NCI-H2196 (cell line): ENCODE measurements at regions not wholly inside any gene's neighbourhood (a gene's known extent, or its start where the extent isn't known, plus 50 kb on each side); places are given as distances from the start of the nearest gene placed in this dataset.
"Not testable (repeated sequence)": the region's sequence is repeated elsewhere in the genome, so short reads cannot be mapped to it uniquely, and the experiment has no call there.

Source experiments
- DNase-seq: peaks from one replicate; lab custom pipeline; 2025; ENCODE audit not compliant: unreplicated experiment; lab: John Stamatoyannopoulos, UW

DNA sequence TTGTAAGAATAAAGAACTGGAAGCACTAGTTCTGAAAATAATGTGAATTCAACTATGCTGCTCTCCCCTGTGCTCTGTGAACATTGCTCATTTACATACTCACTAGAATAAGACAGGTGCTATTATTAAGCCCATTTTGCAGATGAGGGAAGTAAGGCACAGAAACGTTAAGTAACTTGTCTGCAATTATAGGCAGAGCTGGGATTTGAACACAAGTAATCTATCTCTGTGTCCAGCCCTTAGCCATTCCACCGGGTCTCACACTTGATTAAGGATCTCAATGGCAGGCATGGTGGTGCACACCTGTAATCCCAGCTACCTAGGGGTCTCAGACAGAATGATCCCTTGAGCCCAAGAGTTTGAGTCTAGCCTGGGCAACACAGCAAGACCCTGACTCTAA lies 357.7 kb downstream of the CD83 start:
- no peak for DNase-seq

DNA sequence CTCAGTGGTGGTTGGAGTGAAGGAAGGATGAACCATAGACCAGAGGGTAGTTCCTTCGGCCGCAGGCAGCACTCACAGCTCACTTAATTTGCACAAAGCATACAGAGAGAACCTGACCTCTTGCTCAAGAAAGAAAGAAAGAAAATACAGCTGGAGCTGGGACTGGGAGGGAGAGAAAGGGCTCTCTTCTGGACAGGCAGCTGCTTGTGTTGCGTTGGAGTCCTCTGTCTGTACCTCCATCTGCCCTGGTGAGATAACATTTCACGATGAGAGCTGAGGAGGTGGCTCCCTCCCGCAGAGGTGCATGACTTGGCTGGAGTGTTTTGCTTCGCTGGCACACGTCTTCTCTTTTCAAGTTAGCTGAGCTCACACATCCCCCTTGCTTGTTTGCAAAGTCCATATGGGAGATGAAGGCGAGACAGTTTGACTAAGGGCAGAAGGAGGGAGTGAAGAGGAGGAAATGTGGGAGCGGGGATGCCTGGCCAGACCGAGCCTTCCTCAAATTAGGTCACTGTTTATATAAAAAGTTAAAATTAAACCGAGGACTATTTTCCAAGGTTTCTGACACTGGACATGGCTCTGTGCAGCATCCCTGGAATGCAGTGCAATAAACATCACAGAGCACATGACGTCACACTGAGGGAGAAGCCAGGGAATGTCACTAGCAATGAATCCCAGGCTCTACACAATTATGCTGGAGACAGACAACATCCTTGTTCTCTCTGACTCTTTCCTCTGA lies 359.4 kb downstream of the CD83 start:
- no peak for DNase-seq

DNA sequence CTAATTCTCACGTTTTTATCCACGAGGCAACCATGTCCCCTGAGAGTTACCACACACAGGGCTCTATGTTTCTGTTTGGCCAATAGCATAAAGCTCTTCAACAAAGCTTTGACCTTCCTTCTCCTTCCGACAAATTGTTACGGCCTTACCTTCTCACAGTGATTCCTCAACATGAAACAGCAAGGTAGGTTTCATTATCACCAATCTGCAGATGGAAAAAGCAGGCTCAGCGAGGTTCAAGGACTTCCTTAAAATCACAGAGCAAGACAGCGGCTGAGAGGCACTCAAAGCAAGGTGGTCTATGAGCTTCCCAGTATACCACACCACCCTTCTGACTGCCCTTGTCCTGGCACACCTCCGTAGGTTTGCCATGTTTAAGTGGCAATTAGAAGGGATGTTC lies 360.0 kb downstream of the CD83 start:
- no peak for DNase-seq

DNA sequence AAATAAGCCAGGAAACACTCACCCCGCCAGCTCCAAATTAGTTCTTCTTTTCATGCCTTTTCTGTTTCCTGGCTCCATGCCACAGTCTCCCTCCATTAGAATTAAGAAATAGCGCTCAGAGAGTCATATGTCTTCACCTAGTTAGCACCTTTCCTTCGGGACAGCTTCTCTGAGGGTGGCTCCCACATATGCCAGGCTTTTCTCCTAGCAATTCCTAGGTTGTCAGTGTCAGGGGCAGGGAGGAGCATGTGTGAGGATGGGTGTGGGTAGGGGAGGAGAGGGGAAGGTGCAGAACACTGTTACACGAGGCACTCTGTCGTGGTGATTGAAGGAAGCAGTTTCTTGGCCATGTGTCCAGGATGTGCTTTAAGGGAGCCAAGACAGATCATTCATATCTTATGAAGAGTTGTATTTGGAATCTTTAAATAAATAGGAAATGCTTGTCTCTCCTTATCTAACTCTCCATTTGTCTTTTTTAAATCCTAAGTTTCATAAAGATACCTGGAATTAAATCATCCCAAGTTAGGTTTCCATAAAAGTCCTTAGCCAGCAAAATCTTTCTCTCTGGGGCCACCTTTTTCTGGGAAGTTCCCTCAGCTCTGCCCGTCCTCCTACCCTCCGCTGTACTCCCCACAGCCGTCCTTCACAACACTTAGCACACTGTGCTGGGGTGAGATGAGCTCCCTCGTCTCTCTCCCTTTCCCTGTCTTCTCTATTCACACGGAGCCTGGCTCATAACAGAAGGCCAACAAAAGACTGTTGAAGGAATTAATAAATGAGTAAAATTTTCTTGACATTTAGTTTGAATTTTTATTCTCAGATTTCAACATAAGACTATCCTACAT lies 361.0 kb downstream of the CD83 start:
- no peak for DNase-seq

DNA sequence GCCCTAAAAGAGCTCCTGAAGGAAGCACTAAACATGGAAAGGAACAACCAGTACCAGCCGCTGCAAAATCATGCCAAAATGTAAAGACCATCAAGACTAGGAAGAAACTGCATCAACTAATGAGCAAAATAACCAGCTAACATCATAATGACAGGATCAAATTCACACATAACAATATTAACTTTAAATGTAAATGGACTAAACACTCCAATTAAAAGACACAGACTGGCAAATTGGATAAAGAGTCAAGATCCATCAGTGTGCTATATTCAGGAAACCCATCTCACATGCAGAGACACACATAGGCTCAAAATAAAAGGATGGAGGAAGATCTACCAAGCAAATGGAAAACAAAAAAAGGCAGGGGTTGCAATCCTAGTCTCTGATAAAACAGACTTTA lies 364.4 kb downstream of the CD83 start:
- DNase-seq: not testable (repeated sequence)

DNA sequence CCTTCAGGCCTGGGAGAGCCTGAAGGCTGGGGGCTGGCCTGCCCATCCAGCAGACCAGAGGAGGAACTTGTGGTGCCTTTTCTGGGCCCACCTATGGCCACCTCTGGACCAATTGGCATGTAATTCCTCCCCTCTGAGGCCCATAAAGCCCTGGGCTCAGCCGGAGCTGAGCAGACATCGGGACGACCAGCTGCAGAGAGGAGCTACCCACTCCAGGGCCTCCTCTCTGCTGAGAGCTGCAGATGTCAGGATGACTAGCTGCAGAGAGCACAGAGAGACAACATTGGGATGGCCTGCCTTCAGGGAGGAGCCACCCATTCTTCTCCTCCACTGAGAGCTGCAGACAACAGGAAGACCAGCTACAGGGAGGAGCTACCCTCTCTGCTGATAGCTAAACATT lies 370.1 kb downstream of the CD83 start:
- no peak for DNase-seq

DNA sequence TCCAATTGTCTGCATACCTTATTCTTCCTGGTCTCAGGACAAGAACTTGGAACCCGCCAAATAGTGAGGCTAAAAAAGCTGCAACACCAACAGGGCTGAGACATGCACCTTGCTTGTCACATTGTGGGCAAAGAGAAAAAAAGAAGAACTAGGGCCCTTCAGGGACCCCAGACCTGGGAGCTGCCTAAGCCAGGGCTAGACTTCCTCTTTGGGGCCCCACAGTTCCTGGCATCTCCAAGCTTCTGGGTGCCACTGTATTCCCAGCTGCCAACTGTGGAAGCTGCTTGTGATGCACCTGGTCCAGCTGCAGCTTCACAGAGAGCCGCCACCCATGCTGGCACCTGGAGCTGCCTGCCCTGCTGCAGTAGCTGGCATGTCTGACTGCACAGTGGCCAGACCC lies 370.6 kb downstream of the CD83 start:
- no peak for DNase-seq

- no peak for DNase-seq
These were observed 371.9 kb downstream of the CD83 start for GRCh38 chr6:14489445-14489844.

GRCh38 chr6:14498748-14499147 lies 381.2 kb downstream of the CD83 start:
- DNase-seq: no peak

DNA sequence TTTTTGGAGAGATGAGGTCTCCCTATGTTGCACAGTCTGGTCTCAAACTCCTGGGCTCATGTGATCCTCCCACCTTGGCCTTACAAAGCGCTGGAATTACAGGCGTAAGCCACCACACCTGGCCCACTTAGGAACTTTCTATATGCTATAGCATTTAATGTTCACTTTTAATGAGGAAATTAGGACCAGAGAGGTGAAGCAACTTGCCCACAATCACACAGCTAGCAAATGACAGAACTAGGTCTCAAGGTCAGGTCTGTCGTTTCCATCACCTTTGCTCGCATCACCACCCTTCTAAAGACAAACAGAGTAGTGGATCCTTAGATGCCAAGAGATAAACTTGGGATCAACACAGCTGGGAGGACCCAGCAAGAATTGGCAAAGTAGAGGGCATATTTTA lies 381.7 kb downstream of the CD83 start:
- DNase-seq: no peak

GRCh38 chr6:14499841-14500240 lies 382.3 kb downstream of the CD83 start:
- no peak for DNase-seq

DNA sequence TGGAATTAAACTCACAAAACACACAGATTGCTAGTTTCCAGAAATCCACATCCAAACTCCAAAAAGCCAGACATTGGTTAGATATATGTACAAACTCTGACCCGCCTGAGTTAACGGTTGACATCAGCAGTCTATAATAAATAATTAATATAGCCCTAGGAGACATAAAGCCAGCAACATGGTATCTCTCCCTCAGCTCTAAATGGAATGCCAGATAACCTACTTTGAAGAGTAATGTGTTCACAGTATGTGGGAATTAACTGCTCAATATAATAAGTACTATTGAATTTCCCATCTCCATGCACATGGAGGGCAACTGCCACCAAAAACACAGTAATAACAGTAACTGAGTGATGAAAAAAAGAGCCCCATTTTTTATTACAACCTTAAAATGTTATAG lies 383.2 kb downstream of the CD83 start:
- no peak for DNase-seq

DNA sequence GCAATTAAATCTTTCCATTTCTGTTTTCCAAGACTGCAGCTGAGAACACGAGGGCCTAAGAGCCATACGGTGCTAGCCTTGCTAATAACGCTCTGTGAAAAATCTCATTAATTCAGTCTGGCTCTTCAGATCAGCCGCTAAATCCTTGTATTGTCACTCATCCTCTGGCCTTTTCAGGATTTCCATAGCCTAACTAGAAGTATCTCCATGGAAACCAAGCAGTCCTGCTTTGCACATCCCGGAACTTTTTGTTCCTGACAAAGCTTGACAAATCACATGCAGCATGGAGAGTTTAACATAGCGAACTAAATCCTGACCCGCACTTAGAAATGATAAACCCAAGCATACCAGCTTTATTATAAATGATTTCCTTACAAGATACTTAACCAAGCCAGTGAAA lies 383.7 kb downstream of the CD83 start:
- no peak for DNase-seq

GRCh38 chr6:14501914-14502313 lies 384.3 kb downstream of the CD83 start:
- DNase-seq: no peak

DNA sequence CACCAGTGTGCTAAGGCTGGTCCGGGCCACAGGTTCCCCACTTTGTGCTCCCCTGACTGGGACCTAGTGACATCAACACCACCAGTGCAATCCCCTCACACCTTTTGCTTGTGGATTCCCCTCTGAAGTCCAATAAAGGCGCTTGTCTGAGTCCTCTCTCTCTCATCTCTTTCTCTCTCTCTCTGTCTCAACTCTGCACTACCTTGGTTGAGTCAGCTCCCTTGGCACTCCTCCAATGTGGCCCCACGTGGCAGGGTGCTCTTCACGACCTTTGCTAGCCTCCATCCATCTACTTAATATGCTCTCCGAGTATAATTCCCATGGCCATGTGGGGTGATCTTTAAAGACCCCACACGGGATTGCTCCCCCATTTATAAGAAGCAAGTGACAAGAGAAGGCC lies 385.0 kb downstream of the CD83 start:
- DNase-seq: no peak

- DNase-seq: no peak
These were observed 387.8 kb downstream of the CD83 start for GRCh38 chr6:14505401-14505800.

GRCh38 chr6:14506656-14507246 lies 389.2 kb downstream of the CD83 start:
- DNase-seq: no peak

DNA sequence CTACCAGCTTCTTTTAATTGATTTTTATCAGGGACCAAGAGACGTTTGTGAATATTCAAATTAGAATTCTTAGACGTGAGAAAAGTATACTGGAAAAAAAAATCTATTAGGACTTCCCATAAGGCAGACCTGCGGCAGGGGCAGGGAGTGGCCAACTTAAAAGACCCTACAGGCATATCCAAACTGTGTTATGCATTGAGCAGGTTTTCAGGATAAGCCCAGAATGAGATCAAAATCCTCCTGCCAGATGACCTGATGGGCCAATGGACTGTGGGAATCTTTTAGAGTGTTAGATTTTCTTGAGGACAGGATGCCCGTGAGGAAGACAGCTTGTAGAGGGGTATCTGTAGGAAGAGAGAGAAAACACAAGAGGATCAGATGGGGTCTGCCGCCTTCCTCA lies 391.5 kb downstream of the CD83 start:
- no peak for DNase-seq

DNA sequence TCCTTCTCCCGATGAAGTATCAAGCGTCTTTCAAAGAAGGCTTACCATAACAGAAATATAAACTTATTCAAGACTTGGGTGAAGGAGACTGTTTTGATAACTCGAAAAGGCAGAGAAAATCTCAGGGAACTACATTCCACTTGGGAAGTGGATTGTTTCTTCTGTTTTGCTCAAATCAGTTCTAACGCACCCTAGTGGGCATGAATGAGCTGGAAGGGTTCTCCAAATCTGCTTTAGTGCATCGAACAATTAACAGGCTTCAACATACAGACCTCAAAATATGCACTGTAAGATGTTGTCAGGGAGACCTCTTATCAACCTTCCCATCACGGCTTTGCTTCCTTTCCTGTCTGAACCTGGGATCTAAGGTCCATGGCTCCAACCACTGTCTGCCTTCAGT lies 392.5 kb downstream of the CD83 start:
- no peak for DNase-seq

DNA sequence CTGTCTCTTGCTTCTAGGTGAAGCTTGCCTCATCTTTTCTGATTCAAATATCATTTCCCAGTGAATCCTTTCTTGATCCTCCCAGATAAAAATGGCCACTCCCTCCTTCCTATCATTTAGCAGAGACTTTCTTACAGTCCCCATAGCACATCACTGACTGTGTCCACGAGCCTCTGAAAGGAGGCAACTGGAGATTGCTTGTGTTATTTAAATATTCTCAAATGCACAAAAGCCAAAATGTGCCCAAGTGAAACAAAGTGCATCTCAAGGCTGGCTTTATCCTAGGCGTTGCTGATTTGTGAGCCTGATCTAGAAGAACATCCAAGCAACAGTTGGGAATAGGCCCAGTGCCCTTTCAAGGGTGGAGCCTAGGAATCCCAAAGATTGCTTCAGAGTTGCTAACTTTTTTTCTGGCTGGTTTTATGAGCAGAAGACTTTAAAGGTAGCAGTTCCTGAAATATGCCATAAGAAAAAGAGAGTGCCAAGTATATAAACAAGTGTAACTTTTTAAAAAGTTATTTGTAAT lies 393.6 kb downstream of the CD83 start:
- no peak for DNase-seq

DNA sequence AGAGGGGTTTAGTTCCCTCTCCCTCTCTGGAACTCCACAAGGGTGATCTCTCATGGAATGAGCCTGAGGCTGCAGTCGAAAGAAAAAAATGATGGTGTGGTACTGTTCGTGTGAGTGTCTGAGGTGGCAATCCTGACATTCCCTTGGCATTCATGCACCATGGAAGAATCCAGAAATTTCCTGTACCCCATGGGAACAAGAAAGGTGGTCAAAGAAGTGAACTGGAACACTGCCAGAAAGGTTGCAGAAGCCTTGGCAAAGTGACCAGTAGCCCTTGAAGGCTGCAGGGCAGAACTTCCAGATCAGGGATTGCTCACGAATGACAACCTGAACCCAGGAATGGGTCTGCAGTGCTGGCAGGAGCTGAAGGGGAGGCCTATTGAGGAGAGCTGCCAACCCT lies 394.7 kb downstream of the CD83 start:
- no peak for DNase-seq
